NCI-H524 (cell line): ENCODE measurements at regions not wholly inside any gene's neighbourhood (a gene's known extent, or its start where the extent isn't known, plus 50 kb on each side); places are given as distances from the start of the nearest gene placed in this dataset.
"Not testable (repeated sequence)": the region's sequence is repeated elsewhere in the genome, so short reads cannot be mapped to it uniquely, and the experiment has no call there.

Experiments used
- DNase-seq, 2 experiments: peaks; one replicate each; lab custom pipeline; 2025; lab: John Stamatoyannopoulos, UW

GRCh38 chr6:151671195-151671594 is 136.3 kb upstream of the ESR1 start:
- no peak for DNase-seq

GRCh38 chr6:151674578-151674977 is 132.9 kb upstream of the ESR1 start:
- no peak for DNase-seq

- DNase-seq, result peak; percentile 45 to 52
These were observed 131.6 kb upstream of the ESR1 start for GRCh38 chr6:151675746-151676459.

- no peak for DNase-seq
These were observed 131.0 kb upstream of the ESR1 start for GRCh38 chr6:151676460-151676945.

GRCh38 chr6:151677404-151677803 is 130.1 kb upstream of the ESR1 start:
- no peak for DNase-seq

- DNase-seq, result no peak
These were observed 128.4 kb upstream of the ESR1 start for GRCh38 chr6:151679081-151679480.

- DNase-seq, result no peak
These were observed 127.5 kb upstream of the ESR1 start for GRCh38 chr6:151679941-151680340.

DNA sequence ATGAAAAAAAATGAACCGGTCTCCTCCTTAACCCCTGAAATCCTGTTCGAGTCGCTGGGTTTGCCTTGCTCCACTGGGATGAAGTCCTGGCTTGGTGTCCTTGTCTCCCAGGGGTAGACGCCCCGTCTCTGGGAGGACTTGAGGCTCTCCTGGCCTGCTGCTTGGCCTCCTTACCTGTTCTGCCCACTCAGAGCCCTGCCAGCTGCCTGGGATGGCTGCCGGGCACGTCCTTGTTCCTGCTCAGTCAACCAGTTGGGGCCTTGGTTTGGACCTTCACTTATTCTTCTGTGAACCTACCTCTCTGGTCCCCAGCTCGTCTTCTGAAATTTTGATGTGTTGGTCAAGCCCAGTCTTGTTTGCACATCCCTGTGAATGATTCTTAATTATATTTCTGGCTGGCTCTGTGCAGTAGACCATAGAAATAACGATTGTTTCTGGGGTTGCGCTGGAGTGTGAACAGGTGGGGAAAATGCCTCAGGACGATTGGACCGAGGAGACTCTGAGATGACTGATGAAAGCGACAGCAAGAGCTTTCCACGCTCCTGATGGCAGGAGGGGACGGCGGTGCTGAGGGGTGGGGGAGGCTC is 126.5 kb upstream of the ESR1 start:
- no peak for DNase-seq

GRCh38 chr6:151681433-151682059 is 125.9 kb upstream of the ESR1 start:
- no peak for DNase-seq

GRCh38 chr6:151682251-151682650 is 125.2 kb upstream of the ESR1 start:
- no peak for DNase-seq

DNA sequence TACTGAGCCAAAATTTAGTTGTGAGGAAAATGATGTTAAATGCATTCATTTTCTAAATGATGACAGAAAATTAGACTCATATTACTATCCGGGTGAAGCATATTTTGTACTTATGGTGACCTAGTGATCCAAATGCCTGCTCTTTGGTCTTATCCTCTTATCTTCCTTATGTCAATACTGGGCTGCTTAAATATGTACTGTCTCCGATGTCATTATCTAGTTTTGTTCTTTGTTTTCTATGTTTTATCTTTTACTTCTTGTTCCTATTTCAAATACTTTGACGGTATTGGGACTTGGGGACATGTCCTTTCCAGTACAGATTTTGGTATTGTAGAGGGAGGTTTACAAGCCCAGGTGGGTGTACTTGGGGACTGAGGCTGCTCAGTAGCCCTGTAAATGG is 124.6 kb upstream of the ESR1 start:
- no peak for DNase-seq

DNA sequence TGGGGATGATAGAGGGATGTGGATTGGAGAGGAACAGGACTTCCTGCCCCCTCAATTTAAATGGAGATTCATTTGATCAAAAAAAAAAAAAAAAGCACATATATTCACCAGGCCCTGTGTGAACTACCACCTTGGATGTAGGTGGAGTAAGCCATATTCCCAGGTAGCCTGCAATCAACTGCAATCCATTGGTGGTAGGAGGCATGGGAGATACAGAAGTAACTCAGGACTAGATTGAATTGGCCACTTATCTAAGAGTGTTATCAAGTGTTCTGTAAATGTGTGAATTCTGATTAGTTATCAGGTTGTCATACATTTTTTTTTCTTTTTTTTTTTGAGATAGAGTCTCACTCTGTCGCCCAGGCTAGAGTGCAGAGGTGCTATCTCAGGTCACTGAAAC is 124.1 kb upstream of the ESR1 start:
- DNase-seq, result no peak

DNA sequence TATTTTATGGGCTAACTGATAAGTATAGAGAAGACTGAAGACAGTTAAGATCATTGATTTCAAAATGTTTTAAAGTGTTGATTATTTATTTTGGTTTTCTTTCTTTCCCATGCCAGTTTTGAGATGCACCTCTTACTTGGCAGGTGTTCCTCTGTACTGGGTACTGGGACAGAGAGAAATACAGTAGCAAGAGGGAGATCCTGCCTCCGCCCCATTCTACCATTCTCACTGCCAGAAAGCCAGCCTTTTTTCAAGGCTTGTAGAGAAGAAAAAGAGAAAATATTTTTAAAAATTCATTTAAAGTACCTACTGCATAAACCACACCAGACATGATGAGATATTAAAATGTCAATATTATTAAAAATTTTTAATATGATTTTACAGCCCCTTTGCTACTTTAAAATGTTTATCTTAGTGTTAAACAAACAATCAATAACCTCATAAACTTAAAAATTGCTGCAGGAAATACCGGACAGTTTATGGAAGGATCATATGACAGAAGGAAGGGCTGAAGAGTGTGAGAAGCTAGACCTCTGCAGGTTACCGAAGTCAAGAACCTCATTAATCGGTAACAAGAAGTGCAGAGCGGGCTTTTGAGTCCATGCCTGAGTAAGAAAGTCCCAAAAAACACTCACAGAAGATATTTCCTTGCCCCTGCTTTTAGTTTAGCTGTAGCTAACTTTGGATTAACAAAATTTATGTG is 117.8 kb upstream of the ESR1 start:
- DNase-seq, result no peak

DNA sequence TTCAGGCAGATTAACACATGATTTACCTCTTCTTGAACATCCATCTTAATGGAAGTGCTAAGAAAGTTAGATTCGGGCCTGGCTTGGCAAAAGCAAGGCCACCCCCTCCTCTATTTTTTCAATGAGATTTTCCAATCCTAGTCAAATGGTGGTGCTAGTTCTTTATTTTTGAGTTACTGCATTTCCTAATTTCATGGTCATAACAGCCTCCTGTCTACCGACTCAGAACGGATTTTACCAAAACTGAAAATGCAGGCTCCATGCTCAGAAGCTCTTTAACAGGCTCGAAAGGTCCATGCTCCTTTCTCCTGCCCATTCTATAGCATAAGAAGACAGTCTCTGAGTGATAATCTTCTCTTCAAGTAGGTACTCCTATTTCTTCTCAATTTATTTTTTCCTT is 117.2 kb upstream of the ESR1 start:
- DNase-seq, result peak in 1 of 2 experiments; percentile 43

- no peak for DNase-seq
These were observed 116.5 kb upstream of the ESR1 start for GRCh38 chr6:151690768-151691562.

DNA sequence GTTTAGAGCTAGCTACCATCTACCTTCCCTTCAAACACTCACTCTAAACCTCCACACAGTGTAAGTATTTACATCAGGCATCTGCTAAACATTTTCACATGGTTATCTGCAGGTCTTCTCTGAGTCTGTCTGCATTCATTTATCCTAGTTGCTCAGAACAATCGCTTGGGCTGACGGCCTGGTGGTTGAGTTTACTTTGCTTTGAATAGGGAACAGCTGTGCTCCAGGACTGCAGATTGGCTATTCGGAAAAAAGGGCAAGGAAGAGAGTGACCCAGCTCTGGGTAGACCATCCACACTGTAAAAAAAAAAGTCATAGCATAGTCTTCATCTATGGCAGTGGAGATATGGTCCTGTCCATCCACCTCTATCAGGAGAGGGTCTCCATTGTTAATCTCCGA is 115.3 kb upstream of the ESR1 start:
- DNase-seq, result no peak

DNA sequence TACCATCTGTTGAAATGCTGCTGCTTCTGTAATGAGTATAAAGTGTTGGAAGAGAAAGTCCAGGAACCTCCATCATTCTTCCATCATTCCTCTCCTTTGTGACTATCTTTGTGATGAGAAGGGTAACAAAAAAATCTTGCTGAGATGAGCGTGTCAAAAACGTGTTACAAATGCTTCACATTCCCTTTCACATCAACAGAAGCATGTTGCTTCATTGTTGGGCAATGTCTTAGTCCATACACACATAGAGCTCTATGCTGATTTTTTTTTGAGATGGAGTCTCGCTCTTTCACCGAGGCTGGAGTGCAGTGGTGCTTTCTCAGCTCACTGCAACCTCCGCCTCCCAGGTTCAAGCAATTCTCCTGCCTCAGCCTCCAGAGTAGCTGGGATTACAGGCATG is 114.1 kb upstream of the ESR1 start:
- DNase-seq, result no peak

DNA sequence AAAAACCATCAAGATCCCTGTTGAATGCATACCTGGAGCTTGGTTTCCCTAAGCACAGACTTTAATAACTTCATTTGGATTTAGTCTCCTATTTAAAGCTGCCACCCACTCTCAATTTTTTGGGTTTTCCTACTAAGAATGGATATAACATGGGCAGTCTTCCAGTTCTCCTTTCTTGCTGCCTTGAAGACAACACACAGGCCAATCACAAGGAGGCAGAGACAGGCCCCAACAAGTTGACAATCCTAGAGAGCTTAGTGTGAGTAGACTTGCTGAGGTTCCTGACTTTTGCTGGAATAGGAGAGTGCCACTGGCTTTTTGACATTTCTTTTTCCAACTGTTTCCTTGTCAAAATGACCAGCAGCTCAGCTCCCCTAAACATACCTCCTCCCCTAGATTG is 112.3 kb upstream of the ESR1 start:
- DNase-seq, result no peak

- DNase-seq, result not testable (repeated sequence)
These were observed 111.2 kb upstream of the ESR1 start for GRCh38 chr6:151696302-151696701.

GRCh38 chr6:151698931-151699700 is 108.4 kb upstream of the ESR1 start:
- DNase-seq, result no peak

- DNase-seq, result no peak
These were observed 107.8 kb upstream of the ESR1 start for GRCh38 chr6:151699719-151700118.
